ENCODE measurements at regions not wholly inside any gene's neighbourhood (a gene's known extent, or its start where the extent isn't known, plus 50 kb on each side); places are given as distances from the start of the nearest gene placed in this dataset.

DNA sequence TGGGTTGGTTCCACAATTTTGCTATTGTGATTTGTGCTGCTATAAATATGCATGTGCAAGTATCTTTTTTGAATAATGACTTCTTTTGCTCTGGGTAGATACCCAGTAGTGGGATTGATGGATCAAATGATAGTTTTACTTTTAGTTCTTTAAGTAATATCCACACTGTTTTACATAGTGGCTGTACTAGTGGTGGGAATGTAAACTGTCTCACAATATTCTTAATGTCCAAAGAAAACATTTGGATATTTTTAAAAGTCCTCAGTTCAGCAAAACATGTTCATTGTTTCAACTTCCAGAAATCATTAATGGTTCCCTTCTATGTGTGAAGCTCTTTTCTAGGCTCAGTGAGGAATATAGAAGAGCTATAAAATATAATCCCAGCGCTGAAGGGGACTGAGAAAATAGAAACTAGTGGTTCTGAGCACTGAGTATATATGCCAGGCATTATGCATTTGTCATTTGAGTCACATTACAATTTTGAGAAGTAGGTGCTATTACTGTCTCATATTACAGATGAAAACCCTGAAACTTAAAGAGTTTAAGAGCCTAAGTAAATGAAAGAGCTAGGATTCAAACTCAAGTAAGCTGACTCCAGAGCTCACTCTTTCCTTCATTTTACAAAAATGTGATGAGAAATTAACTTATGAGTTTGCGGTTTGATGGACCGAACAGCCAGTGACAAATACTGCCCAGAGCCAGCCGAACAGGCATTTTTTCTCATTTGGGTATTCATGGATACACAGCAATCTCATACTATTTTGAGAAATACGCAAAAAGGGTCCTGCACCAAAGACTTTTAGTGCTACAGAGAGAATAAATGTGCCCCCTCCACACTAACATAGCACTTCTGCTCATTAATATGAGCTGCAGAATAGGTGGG is 250.1 kb downstream of the TBX18 start:
- no peaks in the 10 kb centered on the region for H3K27me3 ChIP-seq
- no peaks in the 10 kb centered on the region for H3K36me3 ChIP-seq
- WGBS, 2 donors = 73 to 78% methylated on average over 5 of the region's 5 CpGs
- no peaks in the 10 kb centered on the region for H3K4me1 ChIP-seq
- no peak overlapping the region for H3K4me3 ChIP-seq
- no peaks in the 10 kb centered on the region for H3K9me3 ChIP-seq
- ATAC-seq (no peak), DNase-seq (no peak)
- TF ChIP-seq, protein P1, sequence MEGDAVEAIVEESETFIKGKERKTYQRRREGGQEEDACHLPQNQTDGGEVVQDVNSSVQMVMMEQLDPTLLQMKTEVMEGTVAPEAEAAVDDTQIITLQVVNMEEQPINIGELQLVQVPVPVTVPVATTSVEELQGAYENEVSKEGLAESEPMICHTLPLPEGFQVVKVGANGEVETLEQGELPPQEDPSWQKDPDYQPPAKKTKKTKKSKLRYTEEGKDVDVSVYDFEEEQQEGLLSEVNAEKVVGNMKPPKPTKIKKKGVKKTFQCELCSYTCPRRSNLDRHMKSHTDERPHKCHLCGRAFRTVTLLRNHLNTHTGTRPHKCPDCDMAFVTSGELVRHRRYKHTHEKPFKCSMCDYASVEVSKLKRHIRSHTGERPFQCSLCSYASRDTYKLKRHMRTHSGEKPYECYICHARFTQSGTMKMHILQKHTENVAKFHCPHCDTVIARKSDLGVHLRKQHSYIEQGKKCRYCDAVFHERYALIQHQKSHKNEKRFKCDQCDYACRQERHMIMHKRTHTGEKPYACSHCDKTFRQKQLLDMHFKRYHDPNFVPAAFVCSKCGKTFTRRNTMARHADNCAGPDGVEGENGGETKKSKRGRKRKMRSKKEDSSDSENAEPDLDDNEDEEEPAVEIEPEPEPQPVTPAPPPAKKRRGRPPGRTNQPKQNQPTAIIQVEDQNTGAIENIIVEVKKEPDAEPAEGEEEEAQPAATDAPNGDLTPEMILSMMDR (IDR thresholded peaks at IDR 0.05) = no peak
- intact Hi-C loops (cut with DNase I) = loop anchor here in 1 of 10 donors (5.0 kb wide), 1 partner anchor 1718 kb away; no protein-coding TSS in a partner anchor
- no peak overlapping the region for H3K27ac ChIP-seq

DNA sequence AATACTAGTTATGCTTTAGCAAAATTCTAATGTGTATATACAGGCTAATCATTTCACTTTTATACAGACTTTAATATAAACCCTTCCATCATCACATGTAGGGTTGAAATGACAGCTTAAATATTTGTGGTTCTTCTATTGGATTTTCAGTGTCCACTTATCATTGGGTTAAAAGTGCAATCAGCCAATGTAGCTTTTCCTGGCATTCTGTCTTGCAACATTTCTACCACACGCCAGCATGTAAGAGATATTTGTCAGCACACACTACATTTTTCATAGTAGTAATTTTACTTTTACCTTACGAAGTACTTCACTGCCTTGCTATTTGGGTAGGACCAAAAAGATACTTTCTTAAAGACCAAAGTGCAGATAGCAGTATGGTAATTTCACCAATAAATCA is 252.0 kb downstream of the TBX18 start:
- H3K36me3 ChIP-seq = no peaks in the 10 kb centered on the region
- 73 to 78% methylated on average over 2 of the region's 2 CpGs for WGBS, 2 donors
- no peaks in the 10 kb centered on the region for H3K4me1 ChIP-seq
- DNase-seq (no peak), ATAC-seq (no peak)
- no peak overlapping the region for H3K27ac ChIP-seq
- no peaks in the 10 kb centered on the region for H3K27me3 ChIP-seq
- intact Hi-C loops (cut with DNase I) = loop anchor here in 1 of 10 donors (5.0 kb wide), 1 partner anchor 1720 kb away; no protein-coding TSS in a partner anchor
- TF ChIP-seq, protein P1 (IDR thresholded peaks at IDR 0.05) = no peak
- H3K9me3 ChIP-seq = peaks cover 0 to 6% (median 0%) of the 10 kb centered on the region in 11 donors
- H3K4me3 ChIP-seq = no peak overlapping the region

DNA sequence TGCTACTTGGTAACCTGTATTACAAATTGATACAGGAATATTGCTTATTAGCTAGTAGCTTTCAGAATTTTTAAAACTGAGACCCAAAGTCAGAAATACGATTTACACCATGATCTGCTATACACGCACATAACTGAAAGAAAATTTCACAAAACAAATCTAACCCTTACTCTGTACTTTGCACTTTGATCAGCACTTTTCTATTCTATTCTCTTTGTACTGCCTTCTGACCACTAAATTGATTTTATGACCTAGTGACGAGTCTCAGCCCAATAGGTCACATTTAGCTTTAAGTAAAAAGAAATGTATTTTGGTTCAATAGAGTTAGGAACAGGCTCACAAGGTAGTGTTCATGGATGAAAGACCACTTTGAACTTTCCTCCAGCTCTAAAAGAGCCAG is 252.5 kb downstream of the TBX18 start:
- H3K4me3 ChIP-seq = no peak overlapping the region
- H3K4me1 ChIP-seq = no peaks in the 10 kb centered on the region
- intact Hi-C loops (cut with DNase I) = loop anchor here in 1 of 10 donors (5.0 kb wide), 1 partner anchor 1720 kb away; no protein-coding TSS in a partner anchor
- 85 to 86% methylated on average over 3 of the region's 3 CpGs for WGBS, 2 donors
- TF ChIP-seq, protein P1 (IDR thresholded peaks at IDR 0.05) = no peak
- DNase-seq (no peak), ATAC-seq (no peak)
- no peaks in the 10 kb centered on the region for H3K27me3 ChIP-seq
- no peaks in the 10 kb centered on the region for H3K36me3 ChIP-seq
- no peak overlapping the region for H3K27ac ChIP-seq
- H3K9me3 ChIP-seq = peaks cover 0 to 8% (median 0%) of the 10 kb centered on the region in 11 donors

DNA sequence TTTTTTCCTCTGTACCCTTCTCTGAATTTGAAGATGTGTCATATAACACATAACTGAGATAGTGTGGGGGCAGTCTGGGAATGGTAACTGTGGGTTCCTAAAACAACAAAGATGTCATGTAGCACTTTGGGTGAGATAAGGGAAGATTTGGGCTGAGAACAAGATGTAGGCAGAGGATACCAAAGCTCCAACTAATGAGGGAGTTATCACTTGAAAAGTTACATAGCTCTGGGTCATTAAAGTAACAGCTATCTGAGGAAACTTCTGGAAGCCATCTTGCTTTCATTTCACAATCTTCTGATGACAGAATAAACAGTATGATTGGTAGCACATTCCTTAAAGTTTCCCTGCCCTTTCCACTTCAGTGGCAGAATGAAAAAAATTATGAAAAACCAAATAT is 255.4 kb downstream of the TBX18 start:
- Histone ChIP-seq H3K4me1 (no peaks in the 10 kb centered on the region), H3K27ac (no peak overlapping the region), H3K4me3 (no peak overlapping the region), H3K36me3 (no peaks in the 10 kb centered on the region), H3K9me3 (peaks cover 0 to 8% (median 0%) of the 10 kb centered on the region in 11 donors), H3K27me3 (no peaks in the 10 kb centered on the region)
- no peak for ATAC-seq
- DNase-seq = no peak
- TF ChIP-seq, protein P1 (IDR thresholded peaks at IDR 0.05) = no peak
- intact Hi-C loops (cut with DNase I) = no loop called here
